ENCODE measurements at regions not wholly inside any gene's neighbourhood (a gene's known extent, or its start where the extent isn't known, plus 50 kb on each side); places are given as distances from the start of the nearest gene placed in this dataset.

GRCh38 chr11:23112987-23113886 lies 253.0 kb upstream of the CCDC179 start:
- WGBS: 48% methylated on average over 10 of the region's 10 CpGs
- Histone ChIP-seq H3K27me3 (ENCODE audit: control insufficient read depth in 2 of 2, insufficient read depth in 1 of 2, low read length in 1 of 2) (no peaks in the 10 kb centered on the region), H3K9me3 (ENCODE audit: control insufficient read depth in 2 of 2, insufficient read depth in 1 of 2, low read length in 1 of 2) (no peaks in the 10 kb centered on the region), H3K4me3 (ENCODE audit: low read length in 2 of 2) (no peak overlapping the region), H3K27ac (ENCODE audit: low read depth in 1 of 2, low read length in 1 of 2) (no peak overlapping the region), H3K36me3 (ENCODE audit: control insufficient read depth in 2 of 2, insufficient read depth in 2 of 2, low read length in 1 of 2) (no peaks in the 10 kb centered on the region), H3K4me1 (ENCODE audit: control insufficient read depth in 2 of 2, insufficient read depth in 2 of 2, low read length in 2 of 2) (no peaks in the 10 kb centered on the region)
- DNase-seq (ENCODE audit: low read depth in 6 of 9, low spot score in 9 of 9): peak in 2 of 9 donors; percentile 2 to 6

DNA sequence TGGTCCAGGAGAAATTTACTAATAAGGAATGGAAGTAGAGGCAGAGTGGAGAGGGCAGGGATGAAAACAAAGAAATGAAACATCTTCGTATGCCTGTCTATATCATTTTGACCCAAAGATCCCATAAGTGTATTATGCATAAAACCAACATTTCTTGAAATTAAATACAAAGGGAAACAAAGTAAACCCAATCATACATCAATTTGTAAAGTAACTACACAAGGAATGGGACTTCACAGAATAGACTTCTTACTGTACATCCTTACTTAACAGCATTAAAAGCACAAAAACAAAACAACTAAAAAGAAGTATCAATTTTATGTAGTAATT lies 253.6 kb upstream of the CCDC179 start:
- Histone ChIP-seq H3K9me3 (ENCODE audit: control insufficient read depth in 2 of 2, insufficient read depth in 1 of 2, low read length in 1 of 2) (no peaks in the 10 kb centered on the region), H3K27me3 (ENCODE audit: control insufficient read depth in 2 of 2, insufficient read depth in 1 of 2, low read length in 1 of 2) (no peaks in the 10 kb centered on the region), H3K36me3 (ENCODE audit: control insufficient read depth in 2 of 2, insufficient read depth in 2 of 2, low read length in 1 of 2) (no peaks in the 10 kb centered on the region), H3K4me3 (ENCODE audit: low read length in 2 of 2) (no peak overlapping the region), H3K27ac (ENCODE audit: low read depth in 1 of 2, low read length in 1 of 2) (no peak overlapping the region), H3K4me1 (ENCODE audit: control insufficient read depth in 2 of 2, insufficient read depth in 2 of 2, low read length in 2 of 2) (no peaks in the 10 kb centered on the region)
- DNase-seq (ENCODE audit: low read depth in 6 of 9, low spot score in 9 of 9): no peak
- 87% methylated on average over 1 of the region's 1 CpG for WGBS

DNA sequence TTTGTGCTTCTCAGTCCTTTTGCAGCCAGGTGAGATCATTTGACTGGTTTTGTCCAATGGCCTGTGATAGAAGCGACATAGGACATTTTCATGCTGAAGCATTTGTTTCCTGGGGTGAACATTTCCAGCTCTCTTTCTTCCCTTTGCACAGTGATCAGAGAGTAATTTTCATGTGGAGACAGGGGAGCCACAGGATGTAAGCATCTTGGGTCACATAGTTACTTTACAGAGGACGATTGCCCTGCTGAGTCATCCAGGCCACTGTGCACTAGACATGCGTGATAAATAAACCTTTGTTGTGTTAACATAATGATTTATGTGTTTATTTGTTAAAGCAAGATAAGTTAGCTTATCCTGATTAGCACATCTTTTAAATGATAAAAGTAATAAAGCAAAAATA lies 263.5 kb upstream of the CCDC179 start:
- H3K4me3 ChIP-seq (ENCODE audit: low read length in 2 of 2): no peak overlapping the region
- 77% methylated on average over 3 of the region's 3 CpGs for WGBS
- no peaks in the 10 kb centered on the region for H3K36me3 ChIP-seq (ENCODE audit: control insufficient read depth in 2 of 2, insufficient read depth in 2 of 2, low read length in 1 of 2)
- no peaks in the 10 kb centered on the region for H3K27me3 ChIP-seq (ENCODE audit: control insufficient read depth in 2 of 2, insufficient read depth in 1 of 2, low read length in 1 of 2)
- no peak overlapping the region for H3K27ac ChIP-seq (ENCODE audit: low read depth in 1 of 2, low read length in 1 of 2)
- H3K4me1 ChIP-seq (ENCODE audit: control insufficient read depth in 2 of 2, insufficient read depth in 2 of 2, low read length in 2 of 2): no peaks in the 10 kb centered on the region
- no peaks in the 10 kb centered on the region for H3K9me3 ChIP-seq (ENCODE audit: control insufficient read depth in 2 of 2, insufficient read depth in 1 of 2, low read length in 1 of 2)
- DNase-seq (ENCODE audit: low read depth in 6 of 9, low spot score in 9 of 9): no peak

- no peak for DNase-seq (ENCODE audit: low read depth in 6 of 9, low spot score in 9 of 9)
- Histone ChIP-seq H3K4me3 (ENCODE audit: low read length in 2 of 2) (no peak overlapping the region), H3K27ac (ENCODE audit: low read depth in 1 of 2, low read length in 1 of 2) (no peak overlapping the region), H3K36me3 (ENCODE audit: control insufficient read depth in 2 of 2, insufficient read depth in 2 of 2, low read length in 1 of 2) (no peaks in the 10 kb centered on the region), H3K9me3 (ENCODE audit: control insufficient read depth in 2 of 2, insufficient read depth in 1 of 2, low read length in 1 of 2) (no peaks in the 10 kb centered on the region), H3K4me1 (ENCODE audit: control insufficient read depth in 2 of 2, insufficient read depth in 2 of 2, low read length in 2 of 2) (no peaks in the 10 kb centered on the region), H3K27me3 (ENCODE audit: control insufficient read depth in 2 of 2, insufficient read depth in 1 of 2, low read length in 1 of 2) (no peaks in the 10 kb centered on the region)
Observed at GRCh38 chr11:23124249-23124648, 264.0 kb upstream of the CCDC179 start.

GRCh38 chr11:23124996-23125395 lies 264.7 kb upstream of the CCDC179 start:
- Histone ChIP-seq H3K36me3 (ENCODE audit: control insufficient read depth in 2 of 2, insufficient read depth in 2 of 2, low read length in 1 of 2) (no peaks in the 10 kb centered on the region), H3K27ac (ENCODE audit: low read depth in 1 of 2, low read length in 1 of 2) (no peak overlapping the region), H3K4me1 (ENCODE audit: control insufficient read depth in 2 of 2, insufficient read depth in 2 of 2, low read length in 2 of 2) (no peaks in the 10 kb centered on the region), H3K9me3 (ENCODE audit: control insufficient read depth in 2 of 2, insufficient read depth in 1 of 2, low read length in 1 of 2) (no peaks in the 10 kb centered on the region), H3K27me3 (ENCODE audit: control insufficient read depth in 2 of 2, insufficient read depth in 1 of 2, low read length in 1 of 2) (no peaks in the 10 kb centered on the region), H3K4me3 (ENCODE audit: low read length in 2 of 2) (no peak overlapping the region)
- 98% methylated on average over 1 of the region's 1 CpG for WGBS
- DNase-seq (ENCODE audit: low read depth in 6 of 9, low spot score in 9 of 9): no peak

- H3K9me3 ChIP-seq (ENCODE audit: control insufficient read depth in 2 of 2, insufficient read depth in 1 of 2, low read length in 1 of 2): no peaks in the 10 kb centered on the region
- no peaks in the 10 kb centered on the region for H3K36me3 ChIP-seq (ENCODE audit: control insufficient read depth in 2 of 2, insufficient read depth in 2 of 2, low read length in 1 of 2)
- H3K27ac ChIP-seq (ENCODE audit: low read depth in 1 of 2, low read length in 1 of 2): no peak overlapping the region
- WGBS: 93% methylated on average over 2 of the region's 2 CpGs
- H3K4me3 ChIP-seq (ENCODE audit: low read length in 2 of 2): no peak overlapping the region
- no peaks in the 10 kb centered on the region for H3K4me1 ChIP-seq (ENCODE audit: control insufficient read depth in 2 of 2, insufficient read depth in 2 of 2, low read length in 2 of 2)
- DNase-seq (ENCODE audit: low read depth in 6 of 9, low spot score in 9 of 9): no peak
- H3K27me3 ChIP-seq (ENCODE audit: control insufficient read depth in 2 of 2, insufficient read depth in 1 of 2, low read length in 1 of 2): no peaks in the 10 kb centered on the region
Observed at GRCh38 chr11:23127706-23128105, 267.4 kb upstream of the CCDC179 start.

DNA sequence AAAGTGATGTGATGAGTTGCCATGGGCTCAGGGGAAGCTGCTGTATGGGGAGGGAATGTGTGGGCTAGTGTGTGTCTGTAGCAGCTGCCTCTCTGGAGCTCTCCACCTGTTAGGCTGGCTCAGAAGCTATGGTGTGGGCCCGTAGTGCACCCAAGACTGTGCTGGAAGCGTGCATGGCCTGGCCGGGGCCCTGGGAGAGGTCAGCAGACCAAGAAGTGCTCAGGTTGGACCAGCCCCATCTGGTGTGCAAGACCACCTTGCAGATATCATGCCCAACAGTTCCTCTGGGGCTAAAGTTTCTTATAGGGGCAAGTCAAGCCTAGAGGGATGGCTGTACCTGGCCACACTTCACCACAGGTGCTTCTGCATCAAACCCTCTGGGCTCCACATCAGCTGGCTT lies 274.4 kb upstream of the CCDC179 start:
- no peaks in the 10 kb centered on the region for H3K9me3 ChIP-seq (ENCODE audit: control insufficient read depth in 2 of 2, insufficient read depth in 1 of 2, low read length in 1 of 2)
- DNase-seq (ENCODE audit: low read depth in 6 of 9, low spot score in 9 of 9): no peak
- no peaks in the 10 kb centered on the region for H3K36me3 ChIP-seq (ENCODE audit: control insufficient read depth in 2 of 2, insufficient read depth in 2 of 2, low read length in 1 of 2)
- H3K27ac ChIP-seq (ENCODE audit: low read depth in 1 of 2, low read length in 1 of 2): no peak overlapping the region
- no peaks in the 10 kb centered on the region for H3K27me3 ChIP-seq (ENCODE audit: control insufficient read depth in 2 of 2, insufficient read depth in 1 of 2, low read length in 1 of 2)
- H3K4me3 ChIP-seq (ENCODE audit: low read length in 2 of 2): no peak overlapping the region
- H3K4me1 ChIP-seq (ENCODE audit: control insufficient read depth in 2 of 2, insufficient read depth in 2 of 2, low read length in 2 of 2): no peaks in the 10 kb centered on the region
- 95% methylated on average over 3 of the region's 3 CpGs for WGBS

DNA sequence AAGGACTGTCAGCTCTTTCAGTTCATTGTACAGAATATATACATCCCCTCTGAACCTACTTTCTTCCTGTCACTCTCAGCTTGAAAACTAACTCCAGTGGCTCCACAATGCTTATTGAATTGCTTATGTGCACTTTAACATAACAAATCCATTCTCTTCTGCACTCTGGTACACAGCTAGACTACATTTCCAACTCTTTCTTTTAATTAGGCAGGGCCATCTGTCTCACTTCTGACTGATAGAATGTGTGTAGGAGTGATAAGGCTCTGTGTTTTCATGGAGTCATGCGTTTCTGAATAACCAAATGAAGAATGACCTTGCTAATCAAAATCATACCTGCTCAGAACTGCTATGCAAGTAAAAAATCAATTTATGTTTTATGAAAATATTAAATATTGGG lies 278.5 kb upstream of the CCDC179 start:
- H3K4me3 ChIP-seq (ENCODE audit: low read length in 2 of 2): no peak overlapping the region
- H3K27ac ChIP-seq (ENCODE audit: low read depth in 1 of 2, low read length in 1 of 2): no peak overlapping the region
- WGBS: 96% methylated on average over 1 of the region's 1 CpG
- no peaks in the 10 kb centered on the region for H3K4me1 ChIP-seq (ENCODE audit: control insufficient read depth in 2 of 2, insufficient read depth in 2 of 2, low read length in 2 of 2)
- H3K9me3 ChIP-seq (ENCODE audit: control insufficient read depth in 2 of 2, insufficient read depth in 1 of 2, low read length in 1 of 2): no peaks in the 10 kb centered on the region
- no peaks in the 10 kb centered on the region for H3K36me3 ChIP-seq (ENCODE audit: control insufficient read depth in 2 of 2, insufficient read depth in 2 of 2, low read length in 1 of 2)
- DNase-seq (ENCODE audit: low read depth in 6 of 9, low spot score in 9 of 9): no peak
- no peaks in the 10 kb centered on the region for H3K27me3 ChIP-seq (ENCODE audit: control insufficient read depth in 2 of 2, insufficient read depth in 1 of 2, low read length in 1 of 2)

GRCh38 chr11:23143022-23143421 lies 282.7 kb upstream of the CCDC179 start:
- Histone ChIP-seq H3K4me3 (ENCODE audit: low read length in 2 of 2) (no peak overlapping the region), H3K4me1 (ENCODE audit: control insufficient read depth in 2 of 2, insufficient read depth in 2 of 2, low read length in 2 of 2) (no peaks in the 10 kb centered on the region), H3K27me3 (ENCODE audit: control insufficient read depth in 2 of 2, insufficient read depth in 1 of 2, low read length in 1 of 2) (no peaks in the 10 kb centered on the region), H3K27ac (ENCODE audit: low read depth in 1 of 2, low read length in 1 of 2) (no peak overlapping the region), H3K9me3 (ENCODE audit: control insufficient read depth in 2 of 2, insufficient read depth in 1 of 2, low read length in 1 of 2) (no peaks in the 10 kb centered on the region), H3K36me3 (ENCODE audit: control insufficient read depth in 2 of 2, insufficient read depth in 2 of 2, low read length in 1 of 2) (no peaks in the 10 kb centered on the region)
- 94% methylated on average over 2 of the region's 2 CpGs for WGBS
- DNase-seq (ENCODE audit: low read depth in 6 of 9, low spot score in 9 of 9): no peak

Data from thymus (tissue), 11 donors.